NCI-H1105 (cell line): ENCODE measurements at regions not wholly inside any gene's neighbourhood (a gene's known extent, or its start where the extent isn't known, plus 50 kb on each side); places are given as distances from the start of the nearest gene placed in this dataset.
A peak's percentile ranks its signal among the peaks of the same experiment; 100 is the strongest.

Source experiments
- DNase-seq: peaks from one replicate; lab custom pipeline; 2025; lab: John Stamatoyannopoulos, UW

- DNase-seq = no peak
Measured at GRCh38 chr14:66365388-66365787, 120.8 kb upstream of the CCDC196 start.

DNA sequence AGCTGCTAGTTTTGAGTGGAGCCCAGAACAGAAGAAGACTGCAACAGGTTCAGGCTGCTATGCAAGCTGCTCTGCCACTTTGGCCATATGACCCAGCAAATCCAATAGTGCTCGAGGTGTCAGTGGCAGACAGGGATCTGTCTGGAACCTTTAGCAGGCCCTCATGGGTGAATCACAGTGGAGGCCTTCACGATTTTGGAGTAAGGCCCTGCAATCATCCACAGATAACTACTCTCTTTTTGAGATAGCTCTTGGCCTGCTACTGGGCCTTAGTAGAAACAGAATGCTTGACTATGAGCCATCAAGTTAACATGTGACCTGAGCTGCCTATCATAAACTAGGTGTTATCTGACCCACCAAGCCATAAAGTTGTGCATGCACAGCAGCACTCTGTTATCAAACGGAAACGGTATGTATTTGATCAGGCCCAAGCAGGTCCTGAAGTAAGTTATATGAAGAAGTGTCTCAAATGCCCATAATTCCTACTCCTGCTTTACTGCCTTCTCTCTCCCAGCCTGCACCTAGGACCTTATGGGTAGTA lies 116.9 kb upstream of the CCDC196 start:
- DNase-seq = no peak

DNA sequence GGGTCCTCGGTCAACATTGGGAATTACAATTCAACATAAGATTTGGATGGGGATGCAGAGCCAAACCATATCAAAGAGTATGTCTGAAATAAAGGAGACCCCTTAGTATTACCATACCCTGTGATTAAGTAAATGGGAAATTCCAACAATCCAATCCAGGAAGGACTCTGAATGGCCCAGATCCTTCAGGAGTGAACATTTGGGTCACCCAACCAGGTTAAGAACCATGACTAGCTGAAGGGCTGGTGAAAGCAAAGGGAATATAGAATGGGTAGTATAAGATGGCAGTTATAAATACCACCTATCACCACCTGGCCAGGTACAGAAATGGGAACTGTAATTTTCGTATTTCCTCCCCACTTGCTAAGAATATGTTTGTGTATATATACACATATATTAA lies 114.4 kb upstream of the CCDC196 start:
- DNase-seq = no peak

DNA sequence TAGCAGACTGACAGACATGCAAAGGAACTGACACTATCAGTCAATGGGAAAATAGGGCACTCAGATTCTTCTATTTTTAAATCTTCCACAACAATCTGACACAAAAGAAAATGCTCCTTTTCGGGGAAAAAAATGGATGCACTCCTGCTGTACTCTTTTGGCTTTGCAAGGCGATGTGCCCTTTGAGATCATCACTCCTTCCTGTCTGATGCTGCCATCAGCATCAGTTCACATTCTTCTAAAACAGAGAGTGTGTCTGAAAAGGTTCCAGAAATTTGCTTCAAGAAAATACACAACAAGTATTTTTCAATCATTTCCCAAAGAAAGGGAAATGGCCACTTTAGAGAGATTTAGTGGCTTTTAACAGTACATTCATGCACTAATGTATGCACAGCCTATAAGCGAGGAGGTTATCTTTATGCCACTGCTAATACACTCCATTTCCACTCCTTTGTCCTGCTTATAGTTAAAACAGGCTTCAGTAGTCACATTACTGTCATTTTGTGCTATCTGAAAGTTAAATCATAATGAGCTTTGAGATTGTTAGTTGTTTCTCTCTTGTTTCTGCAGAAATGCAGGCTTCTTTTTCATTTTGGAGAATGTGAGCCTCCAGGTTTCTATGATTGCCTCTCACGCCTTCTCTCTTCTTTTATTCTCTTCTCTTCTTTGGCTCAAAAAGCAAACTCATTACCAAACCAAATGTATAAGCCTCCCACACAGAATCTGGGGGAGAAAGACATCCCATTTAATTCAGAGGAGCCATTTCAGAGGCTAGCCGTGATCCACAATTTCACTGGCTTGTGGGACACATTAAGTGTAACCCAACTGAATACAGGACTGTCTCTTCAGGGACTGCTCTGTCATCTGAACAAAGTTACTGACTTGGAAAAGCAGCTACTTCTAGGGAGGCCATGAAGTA lies 110.9 kb upstream of the CCDC196 start:
- DNase-seq = no peak

- DNase-seq = no peak
Measured at GRCh38 chr14:66377574-66377973, 108.6 kb upstream of the CCDC196 start.

GRCh38 chr14:66378712-66379505 lies 107.3 kb upstream of the CCDC196 start:
- DNase-seq = no peak

DNA sequence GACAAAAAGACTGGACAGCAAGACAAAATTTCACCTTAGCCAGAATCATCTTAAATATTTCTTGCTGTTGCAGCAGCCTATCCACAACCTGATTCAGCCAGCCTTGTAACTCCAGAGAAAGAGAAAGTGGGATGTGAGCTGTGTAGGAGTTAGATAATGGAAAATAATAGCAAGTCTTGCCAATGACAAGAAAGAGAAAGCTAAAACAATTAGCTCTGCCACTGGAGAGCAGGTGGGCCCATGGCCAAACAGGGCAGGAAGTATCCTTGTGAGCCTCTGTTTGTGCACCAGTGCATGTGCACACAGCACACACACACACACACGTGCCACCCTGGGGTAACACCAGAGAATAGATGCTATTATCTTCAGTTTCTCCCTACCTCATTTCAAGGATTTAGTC lies 106.0 kb upstream of the CCDC196 start:
- DNase-seq = no peak

DNA sequence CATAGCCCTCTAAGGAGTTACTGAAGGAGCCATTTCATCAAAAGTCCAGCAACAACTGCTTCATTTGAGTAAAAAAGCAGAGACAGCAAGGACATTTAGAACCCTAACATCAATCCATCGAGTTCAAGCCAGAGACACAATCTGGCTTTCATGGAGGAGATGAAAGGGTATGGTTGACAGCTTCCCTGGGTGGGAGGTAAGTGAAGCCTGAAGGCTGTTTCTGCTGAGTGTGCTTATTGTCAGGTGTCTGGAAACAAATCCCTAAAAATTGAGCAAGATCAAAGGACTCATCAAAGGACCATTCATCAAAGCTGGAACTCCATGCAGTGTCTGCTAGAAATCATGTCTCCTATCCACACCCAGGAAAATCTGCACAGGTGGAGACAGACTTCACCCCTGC lies 104.4 kb upstream of the CCDC196 start:
- DNase-seq = no peak

- no peak for DNase-seq
Measured at GRCh38 chr14:66383257-66383656, 102.9 kb upstream of the CCDC196 start.

- DNase-seq = no peak
Measured at GRCh38 chr14:66383771-66384170, 102.4 kb upstream of the CCDC196 start.

GRCh38 chr14:66388516-66388915 lies 97.7 kb upstream of the CCDC196 start:
- no peak for DNase-seq

DNA sequence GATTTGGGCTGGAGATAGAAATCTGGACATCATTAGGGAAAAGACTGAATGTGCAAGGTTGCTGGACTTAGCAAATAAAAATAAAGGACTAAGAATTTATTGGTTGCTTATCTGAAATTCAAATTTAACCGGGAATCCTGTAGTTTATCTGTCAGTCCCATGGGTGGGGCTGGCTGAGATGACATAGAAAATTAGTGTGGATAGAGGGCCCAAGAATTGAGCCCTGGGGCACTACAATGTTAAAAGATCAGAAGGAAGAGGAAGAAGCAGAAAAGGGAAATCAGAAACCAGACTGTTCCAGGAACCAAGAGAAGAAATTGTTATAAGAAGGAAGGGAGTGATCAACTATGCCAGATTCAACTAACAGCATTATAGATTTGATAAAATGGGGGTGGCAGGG lies 96.7 kb upstream of the CCDC196 start:
- DNase-seq = no peak

- DNase-seq = no peak
Measured at GRCh38 chr14:66395300-66395699, 90.9 kb upstream of the CCDC196 start.

- no peak for DNase-seq
Measured at GRCh38 chr14:66396164-66396563, 90.0 kb upstream of the CCDC196 start.

DNA sequence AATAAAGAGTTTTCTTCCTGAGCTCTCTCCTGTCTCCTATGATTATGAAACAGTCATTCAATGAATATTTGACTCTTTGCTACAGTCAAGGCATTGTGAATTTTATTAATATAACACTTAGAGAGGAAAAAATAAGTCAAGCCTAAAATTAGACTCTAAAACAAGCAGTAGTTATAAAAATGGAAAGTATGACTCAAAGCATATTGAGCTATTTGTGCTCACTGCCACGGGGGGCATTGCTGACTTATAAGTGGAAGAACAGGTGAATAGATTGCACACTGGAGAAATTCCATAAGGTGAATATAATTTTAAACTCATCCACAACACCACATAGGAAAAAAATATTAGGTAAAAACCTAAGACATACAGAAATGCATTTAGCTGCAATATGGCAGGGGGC lies 87.7 kb upstream of the CCDC196 start:
- no peak for DNase-seq

DNA sequence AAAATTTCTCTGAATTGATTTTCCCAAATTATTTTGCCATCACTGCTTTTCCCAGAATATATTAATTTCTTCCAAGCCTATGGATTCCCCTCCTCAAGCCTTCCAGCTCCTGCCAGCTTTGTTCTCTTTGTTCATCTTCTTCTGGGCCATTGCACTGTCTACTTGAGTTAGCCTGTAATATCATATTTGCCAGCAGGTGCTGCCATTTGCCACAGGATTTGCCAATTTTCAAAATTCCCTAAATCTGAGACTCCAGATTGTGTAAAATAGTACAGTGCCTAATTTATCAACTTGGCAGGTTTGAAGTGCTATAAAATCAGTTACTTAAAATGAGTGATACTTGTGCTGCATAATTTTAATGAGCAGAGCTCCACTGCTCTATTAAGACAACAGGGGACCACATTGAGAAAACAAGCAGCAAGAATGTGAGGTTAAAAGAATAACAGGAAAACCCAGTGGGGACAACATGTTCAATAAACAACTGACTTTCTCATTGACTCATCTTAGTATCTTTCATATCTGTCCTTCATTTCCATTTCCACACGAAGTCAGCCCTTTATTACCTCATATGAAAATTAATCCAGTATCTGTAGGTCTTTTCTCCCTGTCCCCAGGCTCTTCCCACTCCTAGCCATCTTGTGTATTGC lies 84.6 kb upstream of the CCDC196 start:
- peak; percentile 22 for DNase-seq

GRCh38 chr14:66403183-66403582 lies 83.0 kb upstream of the CCDC196 start:
- DNase-seq = peak; percentile 3

DNA sequence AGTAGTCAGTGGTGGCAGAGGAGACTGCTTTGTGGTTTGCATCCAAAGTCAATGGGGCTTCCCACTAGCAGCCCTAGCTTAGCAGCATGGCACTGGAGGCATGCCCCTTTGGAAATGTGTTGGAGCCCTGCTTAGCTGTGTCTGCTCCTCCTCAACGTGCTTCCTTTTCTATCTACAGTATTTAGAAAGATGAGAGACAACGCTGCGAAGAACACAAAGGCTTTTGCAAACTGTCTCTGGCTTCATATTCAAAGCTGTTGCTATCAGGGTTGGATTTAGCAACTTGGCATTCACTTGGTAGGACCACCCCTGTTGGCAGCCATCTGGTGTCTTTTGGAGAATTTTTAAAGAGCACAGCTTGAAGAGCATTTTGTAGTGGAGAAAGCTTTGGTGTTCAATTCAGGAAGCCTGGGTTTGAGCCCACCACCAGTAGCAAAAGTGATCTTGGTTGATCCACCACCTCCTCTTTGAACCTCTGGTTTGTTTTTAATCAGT lies 82.1 kb upstream of the CCDC196 start:
- no peak for DNase-seq

GRCh38 chr14:66405158-66405557 lies 81.0 kb upstream of the CCDC196 start:
- no peak for DNase-seq

GRCh38 chr14:66413901-66414300 lies 72.3 kb upstream of the CCDC196 start:
- DNase-seq = no peak

DNA sequence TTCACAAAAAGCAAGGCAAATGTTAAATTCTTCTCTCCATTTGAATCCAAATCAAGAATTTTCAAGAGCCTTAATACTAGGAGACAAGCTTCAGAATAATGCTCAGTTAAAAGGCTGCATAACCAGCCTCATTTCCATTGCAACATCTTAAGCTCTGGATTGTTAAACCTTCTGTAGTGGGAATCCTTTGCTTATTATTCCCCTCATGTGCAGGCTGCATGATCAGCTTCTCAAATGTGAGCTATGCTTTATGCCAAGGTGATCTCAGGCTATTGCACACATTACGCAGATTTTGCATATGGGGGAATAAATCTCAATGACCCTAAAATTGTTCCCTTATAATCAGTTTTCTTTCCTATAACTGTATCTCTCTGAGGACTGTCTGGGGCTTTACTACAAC lies 71.7 kb upstream of the CCDC196 start:
- DNase-seq = no peak
